ENCODE measurements at regions not wholly inside any gene's neighbourhood (a gene's known extent, or its start where the extent isn't known, plus 50 kb on each side); places are given as distances from the start of the nearest gene placed in this dataset.

GRCh38 chr6:14221564-14222279, 104.2 kb downstream of the CD83 start:
- H3F3A ChIP-seq (ENCODE audit: insufficient read depth, low read depth), result no peaks in the 10 kb centered on the region
- H3K36me3 ChIP-seq (ENCODE audit: low read depth), result no peaks in the 10 kb centered on the region
- no peak overlapping the region for H3K4me2 ChIP-seq
- no peak overlapping the region for H3K4me3 ChIP-seq
- intact Hi-C loops (cut with micrococcal nuclease; ENCODE audit: unreplicated experiment), result no loop called here
- no peak overlapping the region for H2AFZ ChIP-seq
- no peak for DNase-seq
- no peaks in the 10 kb centered on the region for H4K20me1 ChIP-seq (ENCODE audit: insufficient read depth)
- BruUV-seq (replicated peaks), result no TSS peak
- ChIA-PET CTCF (no interaction called here), POLR2A (ENCODE audit: unreplicated experiment) (interaction anchor here (0.6 kb wide), 1 partner anchor 1346 kb away, joined by 14 read pairs; no protein-coding TSS in a partner anchor)
- H3K27me3 ChIP-seq (ENCODE audit: insufficient read depth, low read depth), result no peaks in the 10 kb centered on the region
- H3K4me1 ChIP-seq (replicated peaks; ENCODE audit: insufficient read depth), result no peaks in the 10 kb centered on the region
- TF ChIP-seq EZH2 (IDR thresholded peaks at IDR 0.05; ENCODE audit: low read depth) (no peak), CTCF (conservative IDR thresholded peaks at IDR 0.05) (no peak)
- H3K9me3 ChIP-seq (ENCODE audit: insufficient read depth, low read depth), result no peaks in the 10 kb centered on the region
- H3K9me2 ChIP-seq (ENCODE audit: insufficient read depth), result no peaks in the 10 kb centered on the region
- H3K27ac ChIP-seq, result no peak overlapping the region
- no peaks in the 10 kb centered on the region for H3K79me2 ChIP-seq (ENCODE audit: low read depth)

DNA sequence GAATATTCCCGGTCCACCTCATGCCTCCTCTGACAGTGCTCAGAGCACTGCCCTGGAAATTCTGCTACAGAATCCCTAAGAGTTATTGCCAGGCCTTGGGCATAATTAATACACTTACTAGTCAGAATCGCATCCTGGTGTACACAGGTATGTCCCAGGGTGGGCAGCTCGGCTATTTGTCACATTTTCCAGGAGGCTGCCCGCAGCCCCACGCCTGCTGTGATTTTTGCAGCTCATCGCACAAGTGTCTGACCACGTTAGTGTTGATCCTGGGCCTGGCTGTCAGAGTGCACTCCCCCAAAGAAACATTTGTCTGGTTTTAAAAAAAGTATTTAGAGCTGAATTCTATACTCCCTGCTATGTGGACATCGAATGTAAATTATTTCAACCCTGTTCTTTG, 105.4 kb downstream of the CD83 start:
- no peaks in the 10 kb centered on the region for H3K4me1 ChIP-seq (replicated peaks; ENCODE audit: insufficient read depth)
- no peak overlapping the region for H2AFZ ChIP-seq
- no peak for TF ChIP-seq EZH2 (IDR thresholded peaks at IDR 0.05; ENCODE audit: low read depth)
- no peak for TF ChIP-seq CTCF (conservative IDR thresholded peaks at IDR 0.05)
- H3K36me3 ChIP-seq (ENCODE audit: low read depth), result no peaks in the 10 kb centered on the region
- no peak for DNase-seq
- no peaks in the 10 kb centered on the region for H3K79me2 ChIP-seq (ENCODE audit: low read depth)
- CTCF ChIA-PET, result no interaction called here
- no peaks in the 10 kb centered on the region for H3K27me3 ChIP-seq (ENCODE audit: insufficient read depth, low read depth)
- no TSS peak for BruUV-seq (replicated peaks)
- no peaks in the 10 kb centered on the region for H3F3A ChIP-seq (ENCODE audit: insufficient read depth, low read depth)
- H3K4me3 ChIP-seq, result no peak overlapping the region
- H3K9me3 ChIP-seq (ENCODE audit: insufficient read depth, low read depth), result no peaks in the 10 kb centered on the region
- H4K20me1 ChIP-seq (ENCODE audit: insufficient read depth), result no peaks in the 10 kb centered on the region
- intact Hi-C loops (cut with micrococcal nuclease; ENCODE audit: unreplicated experiment), result no loop called here
- H3K9me2 ChIP-seq (ENCODE audit: insufficient read depth), result no peaks in the 10 kb centered on the region
- no peak overlapping the region for H3K27ac ChIP-seq
- POLR2A ChIA-PET (ENCODE audit: unreplicated experiment), result no interaction called here
- H3K4me2 ChIP-seq, result no peak overlapping the region

- Histone ChIP-seq H3K9me2 (ENCODE audit: insufficient read depth) (no peaks in the 10 kb centered on the region), H3K27ac (no peak overlapping the region), H2AFZ (no peak overlapping the region), H3K9me3 (ENCODE audit: insufficient read depth, low read depth) (no peaks in the 10 kb centered on the region), H3K79me2 (ENCODE audit: low read depth) (no peaks in the 10 kb centered on the region), H3F3A (ENCODE audit: insufficient read depth, low read depth) (no peaks in the 10 kb centered on the region), H4K20me1 (ENCODE audit: insufficient read depth) (no peaks in the 10 kb centered on the region), H3K4me2 (no peak overlapping the region), H3K4me1 (replicated peaks; ENCODE audit: insufficient read depth) (no peaks in the 10 kb centered on the region), H3K4me3 (no peak overlapping the region), H3K27me3 (ENCODE audit: insufficient read depth, low read depth) (no peaks in the 10 kb centered on the region), H3K36me3 (ENCODE audit: low read depth) (no peaks in the 10 kb centered on the region)
- intact Hi-C loops (cut with micrococcal nuclease; ENCODE audit: unreplicated experiment), result no loop called here
- ChIA-PET POLR2A (ENCODE audit: unreplicated experiment) (no interaction called here), CTCF (no interaction called here)
- TF ChIP-seq EZH2 (IDR thresholded peaks at IDR 0.05; ENCODE audit: low read depth) (no peak), CTCF (conservative IDR thresholded peaks at IDR 0.05) (no peak)
- DNase-seq, result no peak
- BruUV-seq (replicated peaks), result no TSS peak
Measured at GRCh38 chr6:14224359-14225103, 107.0 kb downstream of the CD83 start.
